Calu3 (cell line): ENCODE measurements at regions not wholly inside any gene's neighbourhood (a gene's known extent, or its start where the extent isn't known, plus 50 kb on each side); places are given as distances from the start of the nearest gene placed in this dataset.

Source experiments
- BruUV-seq: library from RNA; stranded (reverse); fragments of 400-500 nt; replicated peaks from 2 replicates; lab custom pipeline; 2021; lab: Mats Ljungman, UMichigan
- CTCF ChIA-PET: fragments of 300-600 bp; sonication (Branson Sonifier 250); formaldehyde crosslinking; loops from one replicate; lab custom pipeline; 2022; ENCODE audit warnings: antibody characterized with exemption; lab: Charles Lee
- DNase-seq: peaks from one replicate; pipeline ENCODE4 v3.0.0; 2022
- H3K27ac Mint-ChIP-seq: one replicate; pipeline ENCODE4 v1.8.0; 2022; ENCODE audit warnings: mixed read lengths; ENCODE audit not compliant: unreplicated experiment
- H3K27me3 Mint-ChIP-seq: one replicate; pipeline ENCODE4 v1.8.0; 2022; ENCODE audit warnings: mixed read lengths; ENCODE audit not compliant: unreplicated experiment
- H3K36me3 Mint-ChIP-seq: one replicate; pipeline ENCODE4 v1.8.0; 2022; ENCODE audit warnings: mild to moderate bottlenecking, moderate library complexity, mixed read lengths; ENCODE audit not compliant: insufficient read depth, unreplicated experiment
- H3K4me1 Mint-ChIP-seq: one replicate; pipeline ENCODE4 v1.8.0; 2022; ENCODE audit warnings: mild to moderate bottlenecking, low read depth, mixed read lengths; ENCODE audit not compliant: unreplicated experiment
- H3K4me3 Mint-ChIP-seq: one replicate; pipeline ENCODE4 v1.8.0; 2022; ENCODE audit warnings: mild to moderate bottlenecking, low read depth, moderate library complexity, mixed read lengths; ENCODE audit not compliant: unreplicated experiment
- H3K9me3 Mint-ChIP-seq: one replicate; pipeline ENCODE4 v1.8.0; 2022; ENCODE audit warnings: low read depth, mixed read lengths; ENCODE audit not compliant: unreplicated experiment
- intact Hi-C: fragments of 100-400 bp; cut with micrococcal nuclease; formaldehyde crosslinking; loops from one replicate; pipeline ENCODE4 v1.10.0; 2022; ENCODE audit not compliant: unreplicated experiment
- TF ChIP-seq, protein P1 (sequence below): fragments of 200-600 bp; IDR thresholded peaks from one replicate; pipeline ENCODE4 v1.8.0; 2022; ENCODE audit warnings: antibody characterized with exemption; ENCODE audit not compliant: unreplicated experiment

DNA sequence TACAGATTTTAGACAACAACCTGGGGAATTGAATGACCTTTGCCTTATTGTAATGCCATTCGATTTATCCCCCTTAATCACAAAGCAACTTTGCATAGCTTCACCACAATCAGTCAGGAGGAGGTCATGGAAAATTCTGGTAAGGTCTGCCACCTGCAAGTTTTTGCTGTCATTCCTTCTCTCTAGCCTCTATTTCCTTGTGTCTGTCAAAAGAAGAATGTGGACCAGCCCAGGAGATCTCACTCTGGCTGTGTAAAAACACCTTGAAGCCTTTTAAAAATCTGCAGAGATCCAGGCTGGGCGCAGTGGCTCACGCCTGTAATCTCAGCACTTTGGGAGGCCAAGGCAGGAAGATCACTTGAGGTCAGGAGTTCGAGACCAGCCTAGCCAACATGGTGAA, 74.1 kb upstream of the BZW1 start:
- H3K27me3 Mint-ChIP-seq, result no peaks in the 10 kb centered on the region
- H3K4me3 Mint-ChIP-seq, result no peak overlapping the region
- TF ChIP-seq, protein P1, sequence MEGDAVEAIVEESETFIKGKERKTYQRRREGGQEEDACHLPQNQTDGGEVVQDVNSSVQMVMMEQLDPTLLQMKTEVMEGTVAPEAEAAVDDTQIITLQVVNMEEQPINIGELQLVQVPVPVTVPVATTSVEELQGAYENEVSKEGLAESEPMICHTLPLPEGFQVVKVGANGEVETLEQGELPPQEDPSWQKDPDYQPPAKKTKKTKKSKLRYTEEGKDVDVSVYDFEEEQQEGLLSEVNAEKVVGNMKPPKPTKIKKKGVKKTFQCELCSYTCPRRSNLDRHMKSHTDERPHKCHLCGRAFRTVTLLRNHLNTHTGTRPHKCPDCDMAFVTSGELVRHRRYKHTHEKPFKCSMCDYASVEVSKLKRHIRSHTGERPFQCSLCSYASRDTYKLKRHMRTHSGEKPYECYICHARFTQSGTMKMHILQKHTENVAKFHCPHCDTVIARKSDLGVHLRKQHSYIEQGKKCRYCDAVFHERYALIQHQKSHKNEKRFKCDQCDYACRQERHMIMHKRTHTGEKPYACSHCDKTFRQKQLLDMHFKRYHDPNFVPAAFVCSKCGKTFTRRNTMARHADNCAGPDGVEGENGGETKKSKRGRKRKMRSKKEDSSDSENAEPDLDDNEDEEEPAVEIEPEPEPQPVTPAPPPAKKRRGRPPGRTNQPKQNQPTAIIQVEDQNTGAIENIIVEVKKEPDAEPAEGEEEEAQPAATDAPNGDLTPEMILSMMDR, result no peak
- H3K4me1 Mint-ChIP-seq, result peaks cover 23% of the 10 kb centered on the region
- BruUV-seq, result no TSS peak
- CTCF ChIA-PET, result interaction anchor here (1.4 kb wide), 1 partner anchor 25 kb away, joined by 5 read pairs; no protein-coding TSS in a partner anchor
- DNase-seq, result no peak
- no peaks in the 10 kb centered on the region for H3K9me3 Mint-ChIP-seq
- no peak overlapping the region for H3K27ac Mint-ChIP-seq
- no peaks in the 10 kb centered on the region for H3K36me3 Mint-ChIP-seq
- intact Hi-C loops, result no loop called here

DNA sequence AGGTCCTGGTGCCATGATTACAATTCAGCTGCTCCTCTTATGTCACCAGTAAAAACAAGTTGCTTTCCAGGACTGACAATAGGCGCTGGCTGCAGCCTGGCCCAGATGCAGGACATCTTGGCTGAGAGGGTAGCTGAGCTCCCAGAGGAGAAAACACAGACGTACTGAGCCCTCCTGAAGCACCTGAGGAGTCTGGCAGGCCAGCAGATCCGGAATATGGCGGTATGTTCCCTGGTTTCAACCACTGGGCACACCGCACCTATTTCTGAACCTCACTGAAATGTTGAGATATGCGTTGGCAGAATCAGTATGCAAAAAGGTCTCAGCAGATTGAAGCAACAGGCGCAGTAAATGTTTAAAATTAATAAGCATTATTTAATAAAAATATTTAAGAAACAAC, 73.1 kb upstream of the BZW1 start:
- Mint-ChIP-seq H3K4me3 (no peak overlapping the region), H3K27ac (no peak overlapping the region), H3K4me1 (peaks cover 23% of the 10 kb centered on the region), H3K27me3 (no peaks in the 10 kb centered on the region), H3K36me3 (no peaks in the 10 kb centered on the region), H3K9me3 (no peaks in the 10 kb centered on the region)
- DNase-seq, result no peak
- CTCF ChIA-PET, result interaction anchor here (0.9 kb wide), 1 partner anchor 10 kb away, joined by 3 read pairs; no protein-coding TSS in a partner anchor
- TF ChIP-seq, protein P1, result no peak
- BruUV-seq, result no TSS peak
- intact Hi-C loops, result no loop called here

DNA sequence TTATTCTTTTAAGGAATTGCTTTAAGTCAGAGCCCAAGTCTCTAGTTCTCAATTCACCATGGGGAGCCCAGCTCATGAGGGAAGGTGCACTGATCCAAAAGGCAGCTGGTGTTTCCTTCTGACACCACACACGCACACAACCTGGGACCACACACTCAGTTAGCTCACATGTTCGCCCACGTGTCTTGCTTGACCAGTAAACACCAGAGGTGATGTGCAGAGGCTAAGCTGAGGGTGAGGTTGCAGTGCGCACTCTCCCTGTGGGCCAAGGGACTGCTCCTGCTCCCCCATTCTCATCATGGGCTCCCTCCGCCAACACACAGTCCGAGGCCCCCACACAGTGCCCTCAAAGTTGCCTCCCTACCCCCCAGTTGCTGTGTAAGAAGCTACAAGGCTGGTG, 70.8 kb upstream of the BZW1 start:
- CTCF ChIA-PET, result no interaction called here
- no peak overlapping the region for H3K27ac Mint-ChIP-seq

DNA sequence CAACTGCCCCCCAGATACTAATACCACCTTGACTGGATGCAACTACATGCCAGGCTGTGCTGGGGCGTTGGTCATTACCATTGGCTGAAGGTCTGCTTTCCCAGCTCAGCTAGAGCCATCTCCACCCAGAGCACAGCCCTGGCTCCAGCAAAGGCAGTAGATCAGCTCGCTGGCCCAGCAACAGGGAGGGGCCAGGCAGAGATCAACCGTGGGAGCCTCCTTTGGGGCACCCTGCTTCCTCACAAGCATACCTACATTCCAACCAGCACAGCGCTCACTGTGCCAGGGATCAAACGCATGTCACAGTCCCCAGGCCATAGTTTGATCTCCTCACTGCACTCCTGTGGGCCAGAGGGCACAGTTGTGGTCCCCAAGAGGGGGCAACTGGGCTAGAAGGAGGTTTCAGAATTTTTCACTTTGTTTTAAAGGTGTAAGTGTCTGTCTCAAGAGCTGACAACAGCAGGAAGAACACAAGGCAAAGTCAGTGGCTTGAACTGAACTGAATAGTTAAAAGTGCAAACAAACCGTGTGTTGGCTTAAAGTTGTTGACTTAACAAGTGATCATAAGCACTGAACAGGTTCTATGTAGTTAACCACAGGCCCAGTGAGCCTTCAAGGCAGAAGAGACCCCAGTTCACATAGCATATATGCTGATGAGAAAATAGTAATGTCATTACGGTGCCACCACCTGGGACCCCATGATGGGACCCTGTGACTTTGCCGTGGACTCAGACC, 70.1 kb upstream of the BZW1 start:
- Mint-ChIP-seq H3K4me3 (no peak overlapping the region), H3K9me3 (no peaks in the 10 kb centered on the region), H3K36me3 (no peaks in the 10 kb centered on the region), H3K27me3 (no peaks in the 10 kb centered on the region), H3K27ac (peak overlapping the region; percentile 37), H3K4me1 (peaks cover 19% of the 10 kb centered on the region)
- peak; percentile 28 for DNase-seq
- CTCF ChIA-PET, result interaction anchor here (0.5 kb wide), 1 partner anchor 154 kb away, joined by 3 read pairs; no protein-coding TSS in a partner anchor
- TF ChIP-seq, protein P1, result no peak
- intact Hi-C loops, result no loop called here
- BruUV-seq, result no TSS peak

More for the DNA sequence above, 70.8 kb upstream of the BZW1 start:
- no TSS peak for BruUV-seq
- no peak for DNase-seq
- TF ChIP-seq, protein P1, result no peak
- intact Hi-C loops, result no loop called here
- Mint-ChIP-seq H3K4me3 (no peak overlapping the region), H3K27me3 (no peaks in the 10 kb centered on the region), H3K4me1 (peaks cover 23% of the 10 kb centered on the region), H3K9me3 (no peaks in the 10 kb centered on the region), H3K36me3 (no peaks in the 10 kb centered on the region)
